GM13976 (cell line): ENCODE measurements at regions not wholly inside any gene's neighbourhood (a gene's known extent, or its start where the extent isn't known, plus 50 kb on each side); places are given as distances from the start of the nearest gene placed in this dataset.

ENCODE experiments used
- DNase-seq: peaks from one replicate; pipeline ENCODE4 v3.0.0; 2012; ENCODE audit warnings: low spot score
- CTCF ChIP-seq: IDR thresholded peaks from 2 replicates; pipeline ENCODE4 v1.5.1; 2012; ENCODE audit warnings: borderline replicate concordance, mild to moderate bottlenecking; ENCODE audit not compliant: insufficient read depth; ENCODE audit errors: extremely low read depth, missing control alignments, control extremely low read depth
- in situ Hi-C: fragments of 300-500 bp; cut with MboI; formaldehyde crosslinking; loops from one replicate; pipeline ENCODE4 v1.12.0; 2022; ENCODE audit warnings: low sequenced_read_pairs, mixed read lengths, inconsistent platforms; ENCODE audit not compliant: unreplicated experiment

- in situ Hi-C loops: no loop called here
- no peak for TF ChIP-seq CTCF
- no peak for DNase-seq
These were observed 281.9 kb upstream of the NAV3 start for GRCh38 chr12:77548797-77549196.

- DNase-seq: no peak
- in situ Hi-C loops: no loop called here
- no peak for TF ChIP-seq CTCF
These were observed 290.6 kb upstream of the NAV3 start for GRCh38 chr12:77540097-77540496.

- TF ChIP-seq CTCF: no peak
- no peak for DNase-seq
- in situ Hi-C loops: no loop called here
These were observed 293.0 kb upstream of the NAV3 start for GRCh38 chr12:77537663-77538062.

- in situ Hi-C loops: no loop called here
- no peak for DNase-seq
- TF ChIP-seq CTCF: no peak
These were observed 295.0 kb upstream of the NAV3 start for GRCh38 chr12:77535734-77536133.

GRCh38 chr12:77531912-77532311 is 298.8 kb upstream of the NAV3 start:
- TF ChIP-seq CTCF: no peak
- DNase-seq: no peak
- in situ Hi-C loops: no loop called here

- no peak for DNase-seq
- in situ Hi-C loops: no loop called here
- no peak for TF ChIP-seq CTCF
These were observed 308.4 kb upstream of the NAV3 start for GRCh38 chr12:77522247-77522646.
